ENCODE measurements at regions not wholly inside any gene's neighbourhood (a gene's known extent, or its start where the extent isn't known, plus 50 kb on each side); places are given as distances from the start of the nearest gene placed in this dataset.
"Not testable (repeated sequence)": the region's sequence is repeated elsewhere in the genome, so short reads cannot be mapped to it uniquely, and the experiment has no call there.

- no peak for DNase-seq (ENCODE audit: low read depth in 2 of 2)
Observed at GRCh38 chr11:95435628-95436353, 204.8 kb upstream of the SESN3 start.

DNA sequence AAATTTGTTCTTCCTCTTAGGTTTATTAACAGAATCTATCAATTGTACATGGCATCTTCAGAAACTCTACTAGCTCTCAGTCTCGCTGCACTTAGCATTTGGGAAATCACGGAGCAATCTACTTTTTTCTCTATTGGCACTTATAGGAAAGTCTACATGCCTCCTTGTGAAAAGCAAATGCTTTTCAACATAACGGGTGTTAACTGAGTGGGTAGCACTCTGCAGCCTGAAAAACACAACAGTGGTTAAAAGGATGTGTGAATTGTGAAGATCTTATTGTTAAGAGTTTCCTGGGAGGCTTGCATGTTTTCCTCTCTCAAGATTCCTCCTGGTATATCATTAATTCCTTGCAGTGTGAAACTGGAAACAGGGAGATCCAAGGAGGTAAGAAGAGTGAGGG, 204.2 kb upstream of the SESN3 start:
- no peak for DNase-seq (ENCODE audit: low read depth in 2 of 2)

- DNase-seq (ENCODE audit: low read depth in 2 of 2) = no peak
Observed at GRCh38 chr11:95434489-95435057, 203.6 kb upstream of the SESN3 start.

DNA sequence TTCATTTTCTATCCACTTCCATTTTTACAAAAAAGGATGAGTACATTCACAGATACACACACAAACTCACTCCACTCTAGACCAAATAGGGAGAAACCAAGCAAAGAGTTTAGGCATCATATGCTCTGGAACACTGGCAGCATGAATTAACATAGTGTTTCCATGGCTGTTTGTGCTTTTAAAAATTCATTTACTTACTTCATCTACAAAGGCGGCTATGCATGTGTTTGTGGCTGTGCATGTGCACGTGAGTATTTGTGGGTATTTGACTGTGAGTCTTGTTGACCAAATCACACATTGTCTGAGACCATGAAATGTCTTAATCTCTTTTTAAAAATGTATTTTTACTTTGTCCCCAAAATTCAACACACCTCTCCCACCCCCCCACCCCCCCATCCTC, 203.0 kb upstream of the SESN3 start:
- no peak for DNase-seq (ENCODE audit: low read depth in 2 of 2)

GRCh38 chr11:95432714-95433503, 201.9 kb upstream of the SESN3 start:
- no peak for DNase-seq (ENCODE audit: low read depth in 2 of 2)

GRCh38 chr11:95429376-95429907, 198.4 kb upstream of the SESN3 start:
- no peak for DNase-seq (ENCODE audit: low read depth in 2 of 2)

- DNase-seq (ENCODE audit: low read depth in 2 of 2) = no peak
Observed at GRCh38 chr11:95426823-95427462, 195.9 kb upstream of the SESN3 start.

DNA sequence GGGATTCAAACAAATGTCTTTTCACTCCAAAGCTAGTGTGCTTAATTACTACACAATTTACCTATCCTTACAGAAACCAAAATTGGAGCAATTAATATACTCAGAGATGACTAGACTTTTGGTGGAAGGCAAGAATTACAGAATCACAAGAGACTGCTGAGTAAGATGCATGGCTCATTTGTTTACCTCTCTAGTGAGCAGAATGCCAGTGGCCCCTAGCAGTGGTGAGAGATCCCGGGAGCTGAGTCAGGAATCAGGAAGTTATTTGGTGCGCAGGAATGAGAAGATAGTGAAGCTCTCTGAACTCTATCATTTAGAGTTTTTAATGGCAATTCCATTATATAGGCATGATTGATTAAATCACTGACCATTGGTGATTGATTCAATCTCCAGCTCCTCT, 188.9 kb upstream of the SESN3 start:
- DNase-seq (ENCODE audit: low read depth in 2 of 2) = no peak

- DNase-seq (ENCODE audit: low read depth in 2 of 2) = no peak
Observed at GRCh38 chr11:95418916-95419315, 187.9 kb upstream of the SESN3 start.

DNA sequence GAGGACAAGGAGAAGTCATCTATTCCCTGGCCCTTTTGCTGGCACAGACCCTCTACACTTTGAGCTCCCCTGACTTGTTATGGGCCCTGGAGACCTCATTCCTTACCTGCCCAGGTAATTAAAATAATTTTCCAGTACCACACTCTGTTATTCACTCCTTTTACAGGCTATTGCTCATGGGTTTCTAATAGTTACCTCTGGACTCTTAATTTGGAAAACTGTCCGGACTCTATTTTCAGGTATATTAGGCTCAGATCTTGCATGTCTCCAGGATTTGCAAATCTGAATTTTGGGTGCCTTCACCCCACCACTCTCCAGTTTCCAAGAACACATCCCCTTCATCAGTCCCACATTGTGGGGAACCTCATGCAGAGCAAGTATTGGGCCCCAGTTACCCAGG, 186.8 kb upstream of the SESN3 start:
- no peak for DNase-seq (ENCODE audit: low read depth in 2 of 2)

DNA sequence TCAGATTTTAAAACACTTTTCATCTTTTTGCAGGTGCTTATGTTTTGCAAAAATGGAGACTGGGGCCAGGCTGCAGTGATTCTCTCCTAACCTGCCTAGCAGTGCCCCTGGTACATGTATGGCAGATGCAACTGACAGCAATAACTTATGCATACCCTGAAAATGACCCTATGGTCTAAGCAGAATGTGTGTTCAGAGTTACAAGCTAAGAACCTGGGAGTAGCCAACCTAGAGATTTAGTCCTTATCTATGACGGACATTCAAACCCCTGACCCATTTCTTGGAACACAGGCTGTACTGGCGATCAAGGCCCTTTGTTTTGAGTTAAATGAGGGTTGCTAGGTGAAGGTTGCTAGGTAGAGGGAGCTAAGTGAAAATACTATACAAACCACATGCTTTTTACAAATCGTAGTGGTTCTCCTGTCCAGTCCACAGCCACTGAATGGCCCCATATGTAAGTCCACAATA, 184.9 kb upstream of the SESN3 start:
- DNase-seq (ENCODE audit: low read depth in 2 of 2) = no peak

DNA sequence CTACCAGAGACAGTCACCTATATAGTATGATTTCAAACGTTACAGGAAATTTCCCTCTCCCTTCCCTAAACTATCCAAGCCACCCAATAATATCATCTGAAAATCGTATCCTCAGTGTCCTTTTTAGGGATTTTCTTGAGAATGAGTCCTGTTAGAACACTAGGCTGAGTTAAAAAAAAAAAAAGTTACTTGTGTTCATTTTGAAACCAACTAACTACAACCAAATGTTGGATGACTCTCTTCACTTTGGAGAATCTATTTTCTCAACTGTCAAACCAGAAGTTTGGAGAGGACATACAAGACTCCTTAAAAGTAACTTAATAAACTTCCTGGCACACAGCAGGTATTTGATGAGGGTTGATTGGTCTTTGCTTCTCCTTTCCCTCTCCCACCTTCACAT, 183.2 kb upstream of the SESN3 start:
- DNase-seq (ENCODE audit: low read depth in 2 of 2) = no peak

DNA sequence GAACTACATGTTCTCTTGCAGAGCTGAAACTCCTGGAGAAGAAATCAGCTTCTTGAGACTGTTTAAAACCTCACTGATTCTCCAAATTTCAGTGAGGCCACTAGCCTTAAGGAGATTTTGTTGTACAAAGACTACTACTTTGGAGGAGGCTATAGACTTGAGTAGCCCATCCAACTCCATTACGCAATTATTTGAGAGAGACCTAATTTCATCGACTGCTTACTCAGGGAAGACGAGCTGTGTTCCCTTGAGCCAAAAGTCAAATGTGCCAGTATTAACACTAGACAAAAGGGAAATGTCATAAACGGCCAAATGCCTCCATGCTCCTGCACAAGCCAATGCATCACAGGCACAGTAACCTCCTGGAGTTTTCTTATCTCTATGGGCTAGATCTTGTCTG, 182.8 kb upstream of the SESN3 start:
- no peak for DNase-seq (ENCODE audit: low read depth in 2 of 2)

GRCh38 chr11:95413021-95413420, 182.0 kb upstream of the SESN3 start:
- no peak for DNase-seq (ENCODE audit: low read depth in 2 of 2)

GRCh38 chr11:95412074-95412473, 181.1 kb upstream of the SESN3 start:
- no peak for DNase-seq (ENCODE audit: low read depth in 2 of 2)

GRCh38 chr11:95410707-95411106, 179.7 kb upstream of the SESN3 start:
- DNase-seq (ENCODE audit: low read depth in 2 of 2) = not testable (repeated sequence)

GRCh38 chr11:95406271-95406670, 175.3 kb upstream of the SESN3 start:
- DNase-seq (ENCODE audit: low read depth in 2 of 2) = no peak

GRCh38 chr11:95404370-95404769, 173.4 kb upstream of the SESN3 start:
- no peak for DNase-seq (ENCODE audit: low read depth in 2 of 2)

DNA sequence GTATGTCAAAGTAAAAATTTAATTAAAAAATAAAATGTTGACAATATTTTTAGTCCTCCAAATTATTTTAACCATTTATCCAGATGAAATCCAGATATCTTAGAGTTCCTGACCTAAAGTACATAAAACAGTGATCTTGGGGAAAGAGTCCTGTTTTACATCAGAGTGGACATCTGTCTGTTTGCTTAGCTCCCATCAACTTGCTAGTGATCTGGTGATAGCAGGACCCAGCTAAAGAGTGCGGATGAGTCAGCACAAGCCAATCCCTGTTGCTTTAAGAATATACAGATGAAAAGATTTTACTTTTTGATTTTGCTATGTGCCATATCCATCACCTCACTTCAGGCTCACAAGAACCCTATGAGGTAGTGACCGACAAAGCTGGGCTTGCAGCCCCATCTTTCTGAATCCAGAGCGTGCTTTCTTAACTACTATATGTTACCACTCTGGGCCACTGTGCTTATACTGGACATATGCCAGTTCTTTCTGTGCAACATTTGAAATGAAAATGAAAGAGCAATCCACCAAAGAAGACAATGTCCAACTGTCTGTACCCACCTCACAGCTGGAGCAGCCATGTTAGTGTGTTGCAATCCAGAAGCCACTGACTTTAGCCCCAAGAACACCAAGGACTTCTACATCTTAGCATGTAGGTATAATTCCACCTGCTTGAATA, 167.6 kb upstream of the SESN3 start:
- no peak for DNase-seq (ENCODE audit: low read depth in 2 of 2)

- DNase-seq (ENCODE audit: low read depth in 2 of 2) = no peak
Observed at GRCh38 chr11:95392644-95393043, 161.6 kb upstream of the SESN3 start.

DNA sequence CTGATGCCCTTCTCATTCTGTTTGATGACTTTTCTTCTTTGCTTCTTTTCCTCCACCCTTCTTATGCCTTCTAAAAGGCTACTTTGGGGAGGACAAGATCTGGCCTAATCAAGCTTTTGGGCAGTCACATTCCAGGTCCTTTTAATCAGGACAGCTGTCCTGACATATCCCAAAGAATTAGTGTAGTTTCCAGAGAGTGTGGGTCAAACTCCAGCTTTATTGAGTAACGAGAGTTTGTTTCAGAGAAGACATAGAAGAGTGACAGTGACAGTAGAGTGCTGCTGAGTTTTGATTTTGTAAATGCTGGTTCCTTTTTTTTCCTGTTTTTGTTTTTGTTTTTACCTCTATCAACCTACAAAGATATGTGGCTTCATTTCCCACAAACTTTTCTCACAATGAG, 158.4 kb upstream of the SESN3 start:
- no peak for DNase-seq (ENCODE audit: low read depth in 2 of 2)

- DNase-seq (ENCODE audit: low read depth in 2 of 2) = no peak
Observed at GRCh38 chr11:95388086-95388485, 157.1 kb upstream of the SESN3 start.
